ENCODE measurements at regions not wholly inside any gene's neighbourhood (a gene's known extent, or its start where the extent isn't known, plus 50 kb on each side); places are given as distances from the start of the nearest gene placed in this dataset.

- POLR2A ChIA-PET (ENCODE audit: unreplicated experiment): no interaction called here
Observed at GRCh38 chr16:72367851-72368250, 195.9 kb upstream of the PMFBP1 start.

DNA sequence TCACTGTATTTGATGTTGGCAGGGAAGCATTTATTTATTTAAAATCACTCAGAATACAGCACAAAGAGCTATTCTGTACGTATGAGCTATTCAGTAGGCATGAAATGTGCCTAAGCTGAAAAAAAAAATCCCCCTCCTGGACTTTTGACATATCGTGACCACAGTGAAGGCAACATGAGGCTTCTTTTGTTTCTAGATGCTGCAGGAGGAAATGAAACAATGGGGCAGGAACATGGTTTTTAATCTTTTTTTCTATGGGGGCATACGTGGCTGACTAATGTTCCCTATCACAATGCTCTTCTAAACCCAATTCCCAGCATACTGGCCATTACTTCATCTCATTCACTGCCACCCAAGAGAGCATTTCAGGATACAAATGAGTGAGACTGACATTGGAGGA lies 191.0 kb upstream of the PMFBP1 start:
- Histone ChIP-seq H3K9me3 (ENCODE audit: low read length) (no peaks in the 10 kb centered on the region), H3K4me3 (ENCODE audit: low read length) (no peak overlapping the region), H3K9me2 (replicated peaks; ENCODE audit: low read length) (no peaks in the 10 kb centered on the region), H3K4me1 (ENCODE audit: insufficient read depth, low read length) (no peaks in the 10 kb centered on the region), H3K27ac (ENCODE audit: low read length) (no peak overlapping the region), H3K36me3 (ENCODE audit: low read depth, low read length) (no peaks in the 10 kb centered on the region), H3K9ac (ENCODE audit: low read length) (no peak overlapping the region), H3K4me2 (ENCODE audit: low read length) (no peak overlapping the region), H3K27me3 (ENCODE audit: low read length) (no peaks in the 10 kb centered on the region), H3K79me2 (ENCODE audit: low read length) (no peaks in the 10 kb centered on the region), H2AFZ (ENCODE audit: low read length) (no peak overlapping the region), H4K20me1 (ENCODE audit: low read length) (no peaks in the 10 kb centered on the region), H3F3A (ENCODE audit: low read length, unreplicated experiment) (no peaks in the 10 kb centered on the region)
- DNase-seq (no peak), ATAC-seq (no peak)
- BruUV-seq (replicated peaks): no TSS peak
- intact Hi-C loops (cut with micrococcal nuclease): no loop called here
- ChIA-PET CTCF (no interaction called here), POLR2A (ENCODE audit: unreplicated experiment) (no interaction called here)
- TF ChIP-seq EZH2 (IDR thresholded peaks at IDR 0.05; ENCODE audit: low read length, unreplicated experiment): no peak
- no peak for TF ChIP-seq EZH2phosphoT487 (IDR thresholded peaks at IDR 0.05; ENCODE audit: borderline replicate concordance, low read length)
- TF ChIP-seq CTCF (conservative IDR thresholded peaks at IDR 0.05; ENCODE audit: low read depth, low read length): no peak

More at GRCh38 chr16:72367851-72368250, 195.9 kb upstream of the PMFBP1 start:
- Histone ChIP-seq H3K79me2 (ENCODE audit: low read length) (no peaks in the 10 kb centered on the region), H3K4me2 (ENCODE audit: low read length) (no peak overlapping the region), H4K20me1 (ENCODE audit: low read length) (no peaks in the 10 kb centered on the region), H3K4me1 (ENCODE audit: insufficient read depth, low read length) (no peaks in the 10 kb centered on the region), H3K36me3 (ENCODE audit: low read depth, low read length) (no peaks in the 10 kb centered on the region), H3K9ac (ENCODE audit: low read length) (no peak overlapping the region), H3K4me3 (ENCODE audit: low read length) (no peak overlapping the region), H3K27ac (ENCODE audit: low read length) (no peak overlapping the region), H3K9me3 (ENCODE audit: low read length) (no peaks in the 10 kb centered on the region), H3F3A (ENCODE audit: low read length, unreplicated experiment) (no peaks in the 10 kb centered on the region), H3K27me3 (ENCODE audit: low read length) (no peaks in the 10 kb centered on the region), H2AFZ (ENCODE audit: low read length) (no peak overlapping the region), H3K9me2 (replicated peaks; ENCODE audit: low read length) (no peaks in the 10 kb centered on the region)
- ATAC-seq (no peak), DNase-seq (no peak)
- TF ChIP-seq CTCF (conservative IDR thresholded peaks at IDR 0.05; ENCODE audit: low read depth, low read length) (no peak), EZH2 (IDR thresholded peaks at IDR 0.05; ENCODE audit: low read length, unreplicated experiment) (no peak), EZH2phosphoT487 (IDR thresholded peaks at IDR 0.05; ENCODE audit: borderline replicate concordance, low read length) (no peak)
- BruUV-seq (replicated peaks): no TSS peak
- CTCF ChIA-PET: no interaction called here
- intact Hi-C loops (cut with micrococcal nuclease): no loop called here

DNA sequence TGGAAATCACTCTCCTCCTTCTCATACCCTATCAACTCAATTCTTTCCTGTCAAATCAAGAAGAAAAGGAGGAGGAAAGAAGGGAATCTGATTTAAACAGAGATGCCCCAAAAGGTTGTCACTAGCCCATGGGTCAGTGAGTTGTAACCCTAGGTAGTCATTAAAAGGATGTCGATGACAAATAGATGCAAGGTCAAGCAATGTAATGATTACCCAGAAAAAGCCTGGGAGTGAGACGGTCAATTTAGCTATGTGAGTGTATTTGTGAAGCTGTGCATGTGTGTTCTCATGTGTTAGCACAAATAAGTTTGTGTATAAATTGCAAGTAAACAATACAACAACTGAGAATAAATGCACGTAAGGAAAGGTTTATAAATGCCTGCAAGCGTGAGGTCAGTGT lies 190.5 kb upstream of the PMFBP1 start:
- Histone ChIP-seq H3K79me2 (ENCODE audit: low read length) (no peaks in the 10 kb centered on the region), H3K27ac (ENCODE audit: low read length) (no peak overlapping the region), H3K27me3 (ENCODE audit: low read length) (no peaks in the 10 kb centered on the region), H3F3A (ENCODE audit: low read length, unreplicated experiment) (no peaks in the 10 kb centered on the region), H4K20me1 (ENCODE audit: low read length) (no peaks in the 10 kb centered on the region), H3K36me3 (ENCODE audit: low read depth, low read length) (no peaks in the 10 kb centered on the region), H3K4me3 (ENCODE audit: low read length) (no peak overlapping the region), H3K4me1 (ENCODE audit: insufficient read depth, low read length) (no peaks in the 10 kb centered on the region), H3K9me3 (ENCODE audit: low read length) (no peaks in the 10 kb centered on the region), H3K9ac (ENCODE audit: low read length) (no peak overlapping the region), H3K9me2 (replicated peaks; ENCODE audit: low read length) (no peaks in the 10 kb centered on the region), H2AFZ (ENCODE audit: low read length) (no peak overlapping the region), H3K4me2 (ENCODE audit: low read length) (no peak overlapping the region)
- TF ChIP-seq EZH2 (IDR thresholded peaks at IDR 0.05; ENCODE audit: low read length, unreplicated experiment) (no peak), EZH2phosphoT487 (IDR thresholded peaks at IDR 0.05; ENCODE audit: borderline replicate concordance, low read length) (no peak), CTCF (conservative IDR thresholded peaks at IDR 0.05; ENCODE audit: low read depth, low read length) (no peak)
- ATAC-seq (no peak), DNase-seq (no peak)
- no TSS peak for BruUV-seq (replicated peaks)
- ChIA-PET POLR2A (ENCODE audit: unreplicated experiment) (no interaction called here), CTCF (no interaction called here)
- intact Hi-C loops (cut with micrococcal nuclease): no loop called here
